ENCODE measurements at regions not wholly inside any gene's neighbourhood (a gene's known extent, or its start where the extent isn't known, plus 50 kb on each side); places are given as distances from the start of the nearest gene placed in this dataset.

DNA sequence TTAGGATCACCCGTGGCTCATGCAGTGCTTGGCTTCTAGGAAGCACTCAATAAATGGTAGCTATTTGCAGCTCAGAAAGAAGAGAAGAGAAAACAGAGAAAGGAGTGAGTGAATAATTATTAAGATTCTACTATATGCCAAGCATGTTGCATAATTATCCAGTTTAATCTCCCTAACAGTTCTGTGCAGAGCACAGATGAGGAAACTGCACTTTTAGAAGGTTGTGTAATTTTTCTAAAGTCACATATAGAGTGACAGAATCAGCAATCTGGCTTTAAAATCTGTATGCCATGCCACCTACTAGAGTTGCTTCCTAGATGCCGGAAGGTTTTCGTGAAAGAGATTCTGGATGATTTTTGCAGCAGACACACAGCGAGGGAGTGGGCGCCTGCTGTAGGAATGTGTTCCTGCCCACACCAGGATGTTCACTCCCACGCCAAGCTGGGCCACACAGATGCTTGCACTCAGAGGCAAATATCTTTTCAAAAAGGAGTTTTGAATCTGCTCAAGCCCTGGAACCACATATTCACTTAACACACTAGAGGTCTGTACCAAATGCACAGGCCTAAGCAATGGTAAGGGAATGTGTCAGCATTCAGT, 50.2 kb upstream of the SMCO2 start:
- TF ChIP-seq, protein P1, sequence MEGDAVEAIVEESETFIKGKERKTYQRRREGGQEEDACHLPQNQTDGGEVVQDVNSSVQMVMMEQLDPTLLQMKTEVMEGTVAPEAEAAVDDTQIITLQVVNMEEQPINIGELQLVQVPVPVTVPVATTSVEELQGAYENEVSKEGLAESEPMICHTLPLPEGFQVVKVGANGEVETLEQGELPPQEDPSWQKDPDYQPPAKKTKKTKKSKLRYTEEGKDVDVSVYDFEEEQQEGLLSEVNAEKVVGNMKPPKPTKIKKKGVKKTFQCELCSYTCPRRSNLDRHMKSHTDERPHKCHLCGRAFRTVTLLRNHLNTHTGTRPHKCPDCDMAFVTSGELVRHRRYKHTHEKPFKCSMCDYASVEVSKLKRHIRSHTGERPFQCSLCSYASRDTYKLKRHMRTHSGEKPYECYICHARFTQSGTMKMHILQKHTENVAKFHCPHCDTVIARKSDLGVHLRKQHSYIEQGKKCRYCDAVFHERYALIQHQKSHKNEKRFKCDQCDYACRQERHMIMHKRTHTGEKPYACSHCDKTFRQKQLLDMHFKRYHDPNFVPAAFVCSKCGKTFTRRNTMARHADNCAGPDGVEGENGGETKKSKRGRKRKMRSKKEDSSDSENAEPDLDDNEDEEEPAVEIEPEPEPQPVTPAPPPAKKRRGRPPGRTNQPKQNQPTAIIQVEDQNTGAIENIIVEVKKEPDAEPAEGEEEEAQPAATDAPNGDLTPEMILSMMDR (IDR thresholded peaks at IDR 0.05), result no peak
